Left ventricle myocardium inferior (tissue), 1 donor: ENCODE measurements at regions not wholly inside any gene's neighbourhood (a gene's known extent, or its start where the extent isn't known, plus 50 kb on each side); places are given as distances from the start of the nearest gene placed in this dataset. TPM values are rescaled to one million over a fixed set of nuclear protein-coding genes. Genes with fewer than 3 reads are reported as not detected.
A peak's percentile ranks its signal among the peaks of the same experiment; 100 is the strongest.
"Not testable (repeated sequence)": the region's sequence is repeated elsewhere in the genome, so short reads cannot be mapped to it uniquely, and the experiment has no call there.

Source experiments
- DNase-seq: peaks from one replicate; pipeline ENCODE4 v3.0.0-alpha.2; 2020
- H3K27ac ChIP-seq: fragments of 200-600 bp; replicated peaks from 2 replicates; pipeline ENCODE4 v1.8.0; 2021
- H3K27me3 ChIP-seq: fragments of 200-600 bp; 2 replicates; pipeline ENCODE4 v1.8.0; 2021; ENCODE audit warnings: low read depth
- H3K36me3 ChIP-seq: fragments of 200-600 bp; 2 replicates; pipeline ENCODE4 v1.8.0; 2021
- H3K4me1 ChIP-seq: fragments of 200-600 bp; 2 replicates; pipeline ENCODE4 v1.8.0; 2021
- H3K4me3 ChIP-seq: fragments of 200-600 bp; 2 replicates; pipeline ENCODE4 v1.8.0; 2021; ENCODE audit warnings: mild to moderate bottlenecking, moderate library complexity
- H3K9me3 ChIP-seq: fragments of 200-600 bp; replicated peaks from 2 replicates; pipeline ENCODE4 v1.8.0; 2021
- CTCF ChIP-seq: fragments of 200-600 bp; IDR thresholded peaks from 2 replicates; pipeline ENCODE4 v1.8.0; 2021; ENCODE audit warnings: antibody characterized with exemption, mild to moderate bottlenecking, borderline replicate concordance
- intact Hi-C: fragments of 100-400 bp; cut with micrococcal nuclease; formaldehyde crosslinking; loops from one replicate; pipeline ENCODE4 v1.11.0; 2022
- microRNA-seq: library from miRNA; unstranded; fragments of <30 nt; microRNA quantifications from one replicate; pipeline ENCODE4 v1.2.0, GENCODE V29; 2020
- donor health status: DM: no; HTN: yes; CAD: no; lungs with severe emphysema.

- Histone ChIP-seq H3K36me3 (no peaks in the 10 kb centered on the region), H3K9me3 (no peaks in the 10 kb centered on the region), H3K27me3 (peaks cover 20% of the 10 kb centered on the region), H3K4me3 (no peak overlapping the region), H3K4me1 (no peaks in the 10 kb centered on the region), H3K27ac (no peak overlapping the region)
- no peak for DNase-seq
- intact Hi-C loops = no loop called here
- TF ChIP-seq CTCF = no peak
These were observed 64.9 kb upstream of the ZNF337 start for GRCh38 chr20:25761596-25761995.

- H3K9me3 ChIP-seq, H3K36me3 ChIP-seq, H3K4me1 ChIP-seq, H3K27ac ChIP-seq, intact Hi-C loops, DNase-seq, H3K4me3 ChIP-seq: not testable (repeated sequence)
- H3K27me3 ChIP-seq = peaks cover 20% of the 10 kb centered on the region
These were observed 64.4 kb upstream of the ZNF337 start for GRCh38 chr20:25761046-25761445.

DNA sequence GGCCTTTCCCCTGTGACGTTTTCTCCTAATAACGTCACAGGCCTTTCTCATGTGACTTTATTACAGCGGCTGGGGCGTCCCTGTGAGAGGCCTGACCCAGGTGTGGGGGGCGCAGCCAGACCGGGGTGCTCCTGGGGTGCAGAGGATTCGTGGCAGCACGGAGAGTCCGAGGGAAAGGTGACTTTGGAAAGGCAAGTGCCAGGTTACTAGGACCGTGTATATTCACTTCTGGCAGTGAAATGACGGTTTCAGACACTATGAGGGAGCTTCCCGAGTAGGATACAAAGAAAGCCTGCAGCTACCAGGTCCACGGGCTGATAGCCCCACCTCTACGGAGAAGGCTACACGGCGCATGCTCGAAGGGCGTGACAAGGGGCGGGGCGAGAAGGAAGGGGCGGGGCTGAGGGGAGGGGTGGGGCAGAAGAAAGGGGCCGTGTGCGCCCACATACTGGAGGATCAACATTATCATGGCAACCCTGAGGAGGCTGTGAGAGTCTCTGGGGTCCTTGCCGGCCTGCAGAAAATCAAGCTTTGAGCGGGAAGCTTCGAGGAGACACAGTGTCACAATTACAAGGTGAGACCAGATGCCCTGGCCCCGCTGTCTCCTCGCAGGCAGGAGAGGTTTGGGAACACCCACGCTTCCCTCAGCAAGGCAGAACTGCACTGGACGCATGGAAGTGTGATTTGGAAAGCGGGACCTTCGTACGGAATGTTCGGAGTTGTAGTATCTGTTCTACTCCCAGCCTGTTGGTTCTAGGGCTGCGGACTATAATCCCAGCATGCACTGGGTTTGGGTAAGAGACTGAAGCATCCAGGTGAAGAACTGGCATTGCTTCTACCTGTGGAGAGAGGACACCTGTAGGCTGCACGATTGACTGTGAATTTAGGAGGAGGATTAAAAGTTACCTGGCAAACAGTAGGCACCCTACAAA lies 54.4 kb upstream of the ZNF337 start:
- Histone ChIP-seq H3K9me3 (no peaks in the 10 kb centered on the region), H3K4me1 (peaks cover 6% of the 10 kb centered on the region), H3K27ac (peak overlapping the region; percentile 38), H3K27me3 (no peaks in the 10 kb centered on the region), H3K36me3 (no peaks in the 10 kb centered on the region), H3K4me3 (peak overlapping the region; percentile 68)
- peak; percentile 53 for DNase-seq
- intact Hi-C loops = no loop called here
- TF ChIP-seq CTCF = no peak

- Histone ChIP-seq H3K36me3 (no peaks in the 10 kb centered on the region), H3K27me3 (no peaks in the 10 kb centered on the region), H3K27ac (peak overlapping the region; percentile 38), H3K4me1 (peaks cover 6% of the 10 kb centered on the region), H3K9me3 (no peaks in the 10 kb centered on the region), H3K4me3 (peak overlapping the region; percentile 68)
- DNase-seq = no peak
- no peak for TF ChIP-seq CTCF
- intact Hi-C loops = no loop called here
These were observed 53.6 kb upstream of the ZNF337 start for GRCh38 chr20:25750220-25750764.

- Histone ChIP-seq H3K4me1 (peaks cover 6% of the 10 kb centered on the region), H3K27me3 (no peaks in the 10 kb centered on the region), H3K9me3 (no peaks in the 10 kb centered on the region), H3K36me3 (no peaks in the 10 kb centered on the region), H3K27ac (no peak overlapping the region), H3K4me3 (no peak overlapping the region)
- no peak for TF ChIP-seq CTCF
- DNase-seq = no peak
- intact Hi-C loops = no loop called here
These were observed 53.0 kb upstream of the ZNF337 start for GRCh38 chr20:25749649-25750048.

Small RNA genes lying in the stretch of these regions (microRNA-seq; reads per million reads assigned to microRNA genes)
- gene MIR663A = not detected
